GM18499 (cell line): ENCODE measurements at regions not wholly inside any gene's neighbourhood (a gene's known extent, or its start where the extent isn't known, plus 50 kb on each side); places are given as distances from the start of the nearest gene placed in this dataset.

Experiments used
- ATAC-seq: cut with Tn5 transposase; IDR thresholded peaks from one replicate; pipeline ENCODE4 v1.9.1; 2021; ENCODE audit warnings: moderate number of reproducible peaks; ENCODE audit not compliant: insufficient read depth, unreplicated experiment

GRCh38 chr17:70825321-70826125 is 656.2 kb downstream of the KCNJ2 start:
- ATAC-seq: no peak

- no peak for ATAC-seq
Observed at GRCh38 chr17:70829876-70830275, 660.5 kb downstream of the KCNJ2 start.

GRCh38 chr17:70834039-70834438 is 664.7 kb downstream of the KCNJ2 start:
- no peak for ATAC-seq

DNA sequence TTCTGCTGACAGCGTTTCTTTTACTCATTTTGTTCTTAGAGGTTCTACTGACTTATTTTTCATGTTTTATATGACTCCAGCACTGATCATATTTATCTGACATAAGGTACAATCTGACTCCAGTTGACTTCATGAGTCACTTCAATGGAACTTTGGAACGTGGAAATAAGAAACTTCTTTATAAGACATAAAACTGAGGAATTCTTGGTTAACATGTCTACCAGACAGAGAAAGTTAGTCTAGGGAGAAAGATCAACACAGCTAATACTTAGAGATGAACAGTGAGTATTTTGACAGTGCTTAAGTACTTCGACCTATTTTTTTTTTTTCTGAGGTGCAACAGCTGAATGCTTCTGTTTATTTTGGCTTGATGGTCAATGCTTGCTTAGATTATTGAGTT is 679.5 kb downstream of the KCNJ2 start:
- ATAC-seq: no peak

DNA sequence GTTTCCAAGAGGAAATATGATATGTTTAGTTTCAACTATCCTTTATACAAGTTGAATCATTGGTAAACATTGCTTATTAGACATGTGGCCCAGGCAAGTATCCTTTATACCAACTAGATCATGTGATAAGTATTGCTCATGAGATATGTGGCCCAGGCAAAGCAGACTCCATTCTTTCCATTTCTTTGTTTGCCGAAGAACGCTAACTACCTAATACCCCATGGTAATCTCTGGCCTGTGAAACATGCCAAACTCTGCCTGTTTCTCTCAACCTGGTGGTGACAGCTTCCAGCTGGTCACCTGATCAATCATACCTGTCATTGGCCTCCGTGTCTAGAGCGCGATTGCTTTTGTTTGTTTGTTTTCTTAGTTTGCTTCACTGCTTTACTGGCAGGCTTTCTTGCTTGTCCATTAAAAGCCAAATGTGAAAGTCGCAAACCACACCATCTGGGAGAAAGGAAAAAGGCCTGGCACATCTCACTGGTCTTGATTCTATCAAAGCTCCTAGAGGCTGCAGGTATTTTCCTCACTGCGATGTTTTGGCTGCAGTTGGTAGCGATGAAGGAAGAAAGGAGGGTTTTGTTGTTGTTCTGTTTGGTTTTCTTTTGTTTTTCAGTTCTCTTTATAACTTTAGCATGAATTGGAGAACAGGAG is 686.2 kb downstream of the KCNJ2 start:
- no peak for ATAC-seq

DNA sequence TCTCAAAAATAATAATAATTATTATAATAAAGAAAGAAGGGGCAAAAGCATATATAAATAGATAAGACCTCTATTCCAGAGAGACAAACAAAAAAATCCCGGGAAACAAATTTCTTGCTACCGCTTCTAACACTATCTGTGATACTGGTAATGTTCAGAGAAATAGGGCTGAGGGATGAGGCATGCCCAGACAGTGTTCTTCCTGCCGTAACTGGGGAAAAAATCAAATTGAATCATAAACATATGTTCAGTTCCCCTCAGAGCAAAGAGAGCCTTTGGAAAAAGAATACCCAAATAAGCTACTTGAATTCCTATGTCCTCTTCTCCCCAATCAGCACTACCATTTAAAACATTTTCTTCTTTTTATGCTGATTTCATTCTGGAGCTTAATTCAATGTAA is 688.0 kb downstream of the KCNJ2 start:
- no peak for ATAC-seq

DNA sequence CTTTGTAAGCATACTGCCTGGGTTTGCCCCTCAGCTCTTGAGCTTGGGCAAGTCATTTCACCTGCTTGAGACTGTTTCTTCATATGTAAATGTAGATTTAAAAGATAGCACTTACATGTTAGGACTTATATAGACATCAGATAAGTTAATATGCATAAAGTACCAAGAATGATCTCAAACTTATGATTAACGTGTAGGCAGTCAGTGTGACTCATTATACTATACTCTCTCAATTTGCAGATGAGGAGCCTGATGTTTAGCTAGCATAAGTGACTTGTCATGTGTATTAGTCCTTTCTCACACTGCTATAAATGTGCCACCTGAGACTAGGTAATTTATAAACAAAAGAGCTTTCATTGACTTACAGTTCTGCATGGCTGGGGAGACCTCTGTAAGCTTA is 690.5 kb downstream of the KCNJ2 start:
- no peak for ATAC-seq

GRCh38 chr17:70862295-70862694 is 693.0 kb downstream of the KCNJ2 start:
- no peak for ATAC-seq

GRCh38 chr17:70863436-70864248 is 694.3 kb downstream of the KCNJ2 start:
- no peak for ATAC-seq

GRCh38 chr17:70865993-70866804 is 696.9 kb downstream of the KCNJ2 start:
- no peak for ATAC-seq

GRCh38 chr17:70868149-70868548 is 698.8 kb downstream of the KCNJ2 start:
- ATAC-seq: no peak

DNA sequence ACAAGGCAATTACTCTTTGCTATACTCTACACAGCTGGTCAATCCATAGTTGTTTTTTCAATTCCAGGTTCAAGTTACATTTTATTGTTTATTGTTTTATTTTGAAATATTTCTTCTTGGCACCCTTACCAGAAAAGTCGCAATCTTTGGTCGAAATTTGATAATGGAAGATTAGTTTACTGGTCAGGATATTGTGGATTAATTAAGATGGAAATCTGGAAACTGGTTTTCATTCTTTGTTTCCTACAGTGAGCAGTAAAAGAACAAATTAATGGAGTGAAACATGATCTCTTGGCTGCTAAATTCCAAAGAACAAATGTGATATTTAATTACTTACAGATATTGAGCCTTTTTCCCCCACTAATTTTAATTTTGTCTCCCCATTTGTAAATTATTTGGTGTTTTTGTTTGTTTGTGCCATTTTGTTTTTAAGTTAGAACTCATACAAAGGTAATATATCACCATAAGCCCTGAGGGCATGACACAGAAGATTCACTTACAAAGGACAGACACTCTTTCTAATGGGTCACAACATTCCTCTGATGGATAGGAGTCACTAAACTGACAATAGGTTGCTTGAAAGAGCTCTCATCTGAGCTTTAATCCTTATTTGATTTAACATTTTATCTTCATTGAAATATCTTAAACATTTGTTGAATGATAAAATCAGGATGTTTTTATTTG is 700.2 kb downstream of the KCNJ2 start:
- ATAC-seq: no peak

- no peak for ATAC-seq
Observed at GRCh38 chr17:70871180-70871818, 702.0 kb downstream of the KCNJ2 start.

GRCh38 chr17:70872103-70872502 is 702.8 kb downstream of the KCNJ2 start:
- ATAC-seq: no peak

GRCh38 chr17:70875729-70876310 is 706.5 kb downstream of the KCNJ2 start:
- ATAC-seq: no peak

DNA sequence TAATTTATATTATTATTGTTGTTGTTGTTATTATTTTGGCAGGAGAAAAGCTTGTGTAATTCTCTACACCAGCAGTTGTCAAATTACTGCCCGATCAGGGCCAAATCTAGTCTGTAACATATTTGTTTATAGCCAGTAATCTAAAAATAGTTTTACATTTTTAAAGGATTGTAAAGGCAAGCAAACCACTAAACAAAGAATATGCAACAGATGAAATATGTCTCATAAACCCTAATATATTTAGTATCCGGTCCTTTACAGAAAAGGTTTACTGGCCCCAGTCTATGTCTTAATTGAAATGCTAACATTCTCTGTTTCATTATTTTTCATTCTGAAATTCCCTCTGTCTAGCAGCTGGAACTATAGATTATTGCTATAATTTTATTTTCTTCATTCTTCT is 709.5 kb downstream of the KCNJ2 start:
- ATAC-seq: no peak

GRCh38 chr17:70879401-70879800 is 710.1 kb downstream of the KCNJ2 start:
- ATAC-seq: no peak

GRCh38 chr17:70881093-70881492 is 711.8 kb downstream of the KCNJ2 start:
- no peak for ATAC-seq

GRCh38 chr17:70882504-70882903 is 713.2 kb downstream of the KCNJ2 start:
- ATAC-seq: no peak
